ENCODE measurements at regions not wholly inside any gene's neighbourhood (a gene's known extent, or its start where the extent isn't known, plus 50 kb on each side); places are given as distances from the start of the nearest gene placed in this dataset.

- DNase-seq (ENCODE audit: low read depth) = no peak
- no peaks in the 10 kb centered on the region for H3K36me3 ChIP-seq (ENCODE audit: control insufficient read depth, insufficient read depth, low read length)
- no peak overlapping the region for H3K4me3 ChIP-seq (ENCODE audit: low read depth, low read length)
- H3K27me3 ChIP-seq (ENCODE audit: control insufficient read depth, insufficient read depth, low read length) = peaks cover 8% of the 10 kb centered on the region
- TF ChIP-seq CTCF (IDR thresholded peaks at IDR 0.05; ENCODE audit: insufficient read depth, low read length, poor library complexity, severe bottlenecking) = no peak
Measured at GRCh38 chr2:71846669-71847291, 300.9 kb downstream of the CYP26B1 start.

- H3K27me3 ChIP-seq (ENCODE audit: control insufficient read depth, insufficient read depth, low read length) = peaks cover 2% of the 10 kb centered on the region
- no peak for TF ChIP-seq CTCF (IDR thresholded peaks at IDR 0.05; ENCODE audit: insufficient read depth, low read length, poor library complexity, severe bottlenecking)
- no peak for DNase-seq (ENCODE audit: low read depth)
- H3K4me3 ChIP-seq (ENCODE audit: low read depth, low read length) = no peak overlapping the region
- H3K36me3 ChIP-seq (ENCODE audit: control insufficient read depth, insufficient read depth, low read length) = no peaks in the 10 kb centered on the region
Measured at GRCh38 chr2:71846072-71846471, 301.6 kb downstream of the CYP26B1 start.

- DNase-seq (ENCODE audit: low read depth) = no peak
- Histone ChIP-seq H3K4me3 (ENCODE audit: low read depth, low read length) (no peak overlapping the region), H3K36me3 (ENCODE audit: control insufficient read depth, insufficient read depth, low read length) (no peaks in the 10 kb centered on the region), H3K27me3 (ENCODE audit: control insufficient read depth, insufficient read depth, low read length) (no peaks in the 10 kb centered on the region)
- TF ChIP-seq CTCF (IDR thresholded peaks at IDR 0.05; ENCODE audit: insufficient read depth, low read length, poor library complexity, severe bottlenecking) = no peak
Measured at GRCh38 chr2:71844967-71845366, 302.7 kb downstream of the CYP26B1 start.

- DNase-seq (ENCODE audit: low read depth) = peak; percentile 23
- no peaks in the 10 kb centered on the region for H3K36me3 ChIP-seq (ENCODE audit: control insufficient read depth, insufficient read depth, low read length)
Measured at GRCh38 chr2:71843391-71843850, 304.2 kb downstream of the CYP26B1 start.

GRCh38 chr2:71842744-71843143 lies 304.9 kb downstream of the CYP26B1 start:
- H3K4me3 ChIP-seq (ENCODE audit: low read depth, low read length) = no peak overlapping the region
- no peak for DNase-seq (ENCODE audit: low read depth)
- H3K27me3 ChIP-seq (ENCODE audit: control insufficient read depth, insufficient read depth, low read length) = no peaks in the 10 kb centered on the region
- TF ChIP-seq CTCF (IDR thresholded peaks at IDR 0.05; ENCODE audit: insufficient read depth, low read length, poor library complexity, severe bottlenecking) = no peak
- no peaks in the 10 kb centered on the region for H3K36me3 ChIP-seq (ENCODE audit: control insufficient read depth, insufficient read depth, low read length)

More at GRCh38 chr2:71843391-71843850, 304.2 kb downstream of the CYP26B1 start:
- TF ChIP-seq CTCF (IDR thresholded peaks at IDR 0.05; ENCODE audit: insufficient read depth, low read length, poor library complexity, severe bottlenecking) = no peak
- Histone ChIP-seq H3K4me3 (ENCODE audit: low read depth, low read length) (no peak overlapping the region), H3K27me3 (ENCODE audit: control insufficient read depth, insufficient read depth, low read length) (no peaks in the 10 kb centered on the region)

GRCh38 chr2:71839826-71840225 lies 307.8 kb downstream of the CYP26B1 start:
- TF ChIP-seq CTCF (IDR thresholded peaks at IDR 0.05; ENCODE audit: insufficient read depth, low read length, poor library complexity, severe bottlenecking) = no peak

More at GRCh38 chr2:71839826-71840225, 307.8 kb downstream of the CYP26B1 start:
- Histone ChIP-seq H3K27me3 (ENCODE audit: control insufficient read depth, insufficient read depth, low read length) (no peaks in the 10 kb centered on the region), H3K36me3 (ENCODE audit: control insufficient read depth, insufficient read depth, low read length) (no peaks in the 10 kb centered on the region), H3K4me3 (ENCODE audit: low read depth, low read length) (no peak overlapping the region)
- no peak for DNase-seq (ENCODE audit: low read depth)
